Gastroesophageal sphincter (tissue), 4 donors: ENCODE measurements at regions not wholly inside any gene's neighbourhood (a gene's known extent, or its start where the extent isn't known, plus 50 kb on each side); places are given as distances from the start of the nearest gene placed in this dataset.

Experiments
- ATAC-seq: fragments of 150-250 bp; one replicate; pipeline ENCODE4 v1.9.1; 2016; ENCODE audit warnings: mild to moderate bottlenecking, moderate library complexity
- H3K27ac ChIP-seq, 4 donors: fragments of 200-600 bp; sonication (generic) in 3 of 4; 1 replicate in 3 of 4; 2 replicates in 1 of 4; pipeline ENCODE4 v1.5.1; 2016 to 2019
- H3K27me3 ChIP-seq: fragments of 200-600 bp; sonication (generic); one replicate; pipeline ENCODE4 v1.5.1; 2019
- H3K36me3 ChIP-seq, 2 donors: fragments of 200-600 bp; sonication (generic); one replicate each; pipeline ENCODE4 v1.5.1; 2019; ENCODE audit warnings: control low read depth in 1 of 2
- H3K4me1 ChIP-seq, 3 donors: fragments of 200-600 bp; sonication (generic); 1 replicate in 2 of 3; 2 replicates in 1 of 3; pipeline ENCODE4 v1.5.1; 2016 to 2019; ENCODE audit warnings: control low read depth in 2 of 3
- H3K4me3 ChIP-seq, 2 donors: fragments of 200-600 bp; sonication (generic); one replicate each; pipeline ENCODE4 v1.5.1; 2019; ENCODE audit warnings: mild to moderate bottlenecking in 1 of 2, moderate library complexity in 1 of 2
- H3K9me3 ChIP-seq, 3 donors: fragments of 200-600 bp; sonication (generic); one replicate each; pipeline ENCODE4 v1.5.1; 2017 to 2019; ENCODE audit warnings: control low read depth in 2 of 3
- CTCF ChIP-seq, 4 experiments: fragments of 200-600 bp in 2 of 4; fragments of 450-650 bp in 2 of 4; sonication (generic) in 1 of 4; IDR thresholded peaks; one replicate each; pipeline ENCODE4 v1.5.1; 2017 to 2019; ENCODE audit warnings: antibody characterized with exemption in 4 of 4, mild to moderate bottlenecking in 2 of 4, moderate library complexity in 2 of 4
- EP300 ChIP-seq: sonication (generic); formaldehyde crosslinking; IDR thresholded peaks from one replicate; pipeline ENCODE4 v1.6.1; 2017; ENCODE audit warnings: antibody characterized with exemption, mild to moderate bottlenecking
- POLR2A ChIP-seq, 2 donors: fragments of 450-650 bp; IDR thresholded peaks; one replicate each; pipeline ENCODE4 v1.6.1; 2017; ENCODE audit warnings: antibody characterized with exemption in 2 of 2, mild to moderate bottlenecking in 2 of 2, moderate library complexity in 1 of 2
- POLR2AphosphoS5 ChIP-seq: sonication (generic); formaldehyde crosslinking; IDR thresholded peaks from one replicate; pipeline ENCODE4 v1.6.1; 2017; ENCODE audit warnings: antibody characterized with exemption
- WGBS, 2 donors: methylation state at CpG; one replicate each; pipeline ENCODE4 v1.1.5; 2018; ENCODE audit warnings: low coverage in 1 of 2; 5-methylcytosine and 5-hydroxymethylcytosine counted together

GRCh38 chr7:142401951-142402350 is 144.1 kb upstream of the PRSS58 start:
- WGBS, 2 donors, result 53% methylated on average over 2 of the region's 3 CpGs; no CpG with 5 or more reads in 1 of the 2 donors
- no peak for ATAC-seq
- no peaks in the 10 kb centered on the region for H3K36me3 ChIP-seq
- H3K4me3 ChIP-seq, result no peak overlapping the region
- no peak for TF ChIP-seq POLR2A (IDR thresholded peaks at IDR 0.05)
- no peak for TF ChIP-seq POLR2AphosphoS5
- no peak for TF ChIP-seq CTCF (IDR thresholded peaks at IDR 0.05)
- TF ChIP-seq EP300, result no peak
- no peaks in the 10 kb centered on the region for H3K4me1 ChIP-seq
- H3K27me3 ChIP-seq, result peaks cover 4% of the 10 kb centered on the region
- H3K9me3 ChIP-seq, result no peaks in the 10 kb centered on the region
- H3K27ac ChIP-seq, result no peak overlapping the region

- H3K27ac ChIP-seq, result no peak overlapping the region
- peaks cover 4% of the 10 kb centered on the region for H3K27me3 ChIP-seq
- H3K4me1 ChIP-seq, result no peaks in the 10 kb centered on the region
- no peaks in the 10 kb centered on the region for H3K9me3 ChIP-seq
- no peak overlapping the region for H3K4me3 ChIP-seq
- ATAC-seq, result no peak
- TF ChIP-seq CTCF (IDR thresholded peaks at IDR 0.05), result no peak
- TF ChIP-seq EP300, result no peak
- no peak for TF ChIP-seq POLR2AphosphoS5
- no peak for TF ChIP-seq POLR2A (IDR thresholded peaks at IDR 0.05)
- WGBS, 2 donors, result 67 to 74% methylated on average over 1 to 4 of the region's 5 CpGs
- no peaks in the 10 kb centered on the region for H3K36me3 ChIP-seq
Observed at GRCh38 chr7:142400042-142400533, 142.2 kb upstream of the PRSS58 start.

- Histone ChIP-seq H3K27ac (no peak overlapping the region), H3K4me1 (no peaks in the 10 kb centered on the region), H3K27me3 (no peaks in the 10 kb centered on the region), H3K9me3 (no peaks in the 10 kb centered on the region), H3K36me3 (no peaks in the 10 kb centered on the region), H3K4me3 (no peak overlapping the region)
- TF ChIP-seq CTCF (IDR thresholded peaks at IDR 0.05) (no peak), POLR2A (IDR thresholded peaks at IDR 0.05) (no peak), EP300 (no peak), POLR2AphosphoS5 (no peak)
- 61 to 100% methylated on average over 1 to 5 of the region's 6 CpGs for WGBS, 2 donors
- ATAC-seq, result no peak
Observed at GRCh38 chr7:142391191-142391992, 133.5 kb upstream of the PRSS58 start.

- TF ChIP-seq CTCF (IDR thresholded peaks at IDR 0.05), result no peak
- TF ChIP-seq POLR2A (IDR thresholded peaks at IDR 0.05), result no peak
- TF ChIP-seq EP300, result no peak
- no peak for TF ChIP-seq POLR2AphosphoS5
- Histone ChIP-seq H3K4me3 (no peak overlapping the region), H3K36me3 (no peaks in the 10 kb centered on the region), H3K9me3 (no peaks in the 10 kb centered on the region), H3K27ac (no peak overlapping the region), H3K27me3 (no peaks in the 10 kb centered on the region), H3K4me1 (no peaks in the 10 kb centered on the region)
- WGBS, 2 donors, result 40 to 66% methylated on average over 2 to 3 of the region's 7 CpGs
- ATAC-seq, result no peak
Observed at GRCh38 chr7:142389544-142389943, 131.7 kb upstream of the PRSS58 start.
